ENCODE measurements at regions not wholly inside any gene's neighbourhood (a gene's known extent, or its start where the extent isn't known, plus 50 kb on each side); places are given as distances from the start of the nearest gene placed in this dataset.

DNA sequence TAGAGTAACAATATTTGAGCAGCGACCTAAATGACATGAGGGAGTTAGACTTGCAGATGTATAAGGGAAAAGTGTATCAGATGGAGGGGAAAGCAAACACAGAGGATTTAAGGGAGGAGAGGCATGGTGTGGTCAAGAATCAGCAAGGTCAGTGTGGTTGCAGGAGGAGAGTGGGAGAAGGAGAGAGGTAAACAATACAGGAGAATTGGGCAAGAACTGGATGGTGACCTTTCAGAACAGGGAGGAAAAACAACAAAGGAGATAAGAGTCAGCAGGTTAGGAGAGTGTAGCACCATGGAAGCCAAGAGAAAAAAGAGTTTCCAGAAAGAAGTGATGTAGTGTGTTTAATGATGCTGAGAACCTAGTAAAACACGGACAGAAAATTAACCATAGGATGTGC lies 178.5 kb downstream of the PAPSS1 start:
- H3K27me3 ChIP-seq (ENCODE audit: insufficient read depth, low read depth), result no peaks in the 10 kb centered on the region
- ChIA-PET CTCF (no interaction called here), POLR2A (ENCODE audit: unreplicated experiment) (no interaction called here)
- H3K79me2 ChIP-seq (ENCODE audit: low read depth), result no peaks in the 10 kb centered on the region
- H3K4me1 ChIP-seq (replicated peaks; ENCODE audit: insufficient read depth), result no peaks in the 10 kb centered on the region
- DNase-seq, result no peak
- H3K36me3 ChIP-seq (ENCODE audit: low read depth), result no peaks in the 10 kb centered on the region
- H3F3A ChIP-seq (ENCODE audit: insufficient read depth, low read depth), result no peaks in the 10 kb centered on the region
- H3K27ac ChIP-seq, result no peak overlapping the region
- H4K20me1 ChIP-seq (ENCODE audit: insufficient read depth), result no peaks in the 10 kb centered on the region
- no peaks in the 10 kb centered on the region for H3K9me3 ChIP-seq (ENCODE audit: insufficient read depth, low read depth)
- H3K4me2 ChIP-seq, result no peak overlapping the region
- H3K4me3 ChIP-seq, result no peak overlapping the region
- no peak overlapping the region for H2AFZ ChIP-seq
- BruUV-seq (replicated peaks), result no TSS peak
- no peak for TF ChIP-seq EZH2 (IDR thresholded peaks at IDR 0.05; ENCODE audit: low read depth)
- TF ChIP-seq, protein P1, sequence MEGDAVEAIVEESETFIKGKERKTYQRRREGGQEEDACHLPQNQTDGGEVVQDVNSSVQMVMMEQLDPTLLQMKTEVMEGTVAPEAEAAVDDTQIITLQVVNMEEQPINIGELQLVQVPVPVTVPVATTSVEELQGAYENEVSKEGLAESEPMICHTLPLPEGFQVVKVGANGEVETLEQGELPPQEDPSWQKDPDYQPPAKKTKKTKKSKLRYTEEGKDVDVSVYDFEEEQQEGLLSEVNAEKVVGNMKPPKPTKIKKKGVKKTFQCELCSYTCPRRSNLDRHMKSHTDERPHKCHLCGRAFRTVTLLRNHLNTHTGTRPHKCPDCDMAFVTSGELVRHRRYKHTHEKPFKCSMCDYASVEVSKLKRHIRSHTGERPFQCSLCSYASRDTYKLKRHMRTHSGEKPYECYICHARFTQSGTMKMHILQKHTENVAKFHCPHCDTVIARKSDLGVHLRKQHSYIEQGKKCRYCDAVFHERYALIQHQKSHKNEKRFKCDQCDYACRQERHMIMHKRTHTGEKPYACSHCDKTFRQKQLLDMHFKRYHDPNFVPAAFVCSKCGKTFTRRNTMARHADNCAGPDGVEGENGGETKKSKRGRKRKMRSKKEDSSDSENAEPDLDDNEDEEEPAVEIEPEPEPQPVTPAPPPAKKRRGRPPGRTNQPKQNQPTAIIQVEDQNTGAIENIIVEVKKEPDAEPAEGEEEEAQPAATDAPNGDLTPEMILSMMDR (conservative IDR thresholded peaks at IDR 0.05), result no peak
- intact Hi-C loops (cut with micrococcal nuclease; ENCODE audit: unreplicated experiment), result no loop called here
- no peaks in the 10 kb centered on the region for H3K9me2 ChIP-seq (ENCODE audit: insufficient read depth)

DNA sequence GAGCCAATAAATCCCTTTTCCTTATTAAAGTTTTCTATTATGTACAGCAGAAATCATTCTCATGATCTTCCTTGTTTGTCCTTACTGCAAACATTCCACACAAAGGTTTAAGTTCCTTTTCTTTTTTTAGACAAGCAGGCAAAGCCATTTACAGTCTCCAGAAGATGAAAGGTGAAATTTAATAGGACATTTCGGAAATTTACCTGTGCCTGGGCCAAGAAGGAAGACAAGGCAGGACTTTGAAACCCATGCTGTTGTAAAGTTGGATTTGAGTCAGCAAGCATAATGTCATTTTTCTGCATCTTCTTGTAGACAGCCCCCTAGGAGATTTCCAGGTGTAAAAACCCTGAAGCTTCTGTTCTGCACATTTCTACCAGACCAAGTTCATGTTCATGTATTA lies 188.1 kb downstream of the PAPSS1 start:
- Histone ChIP-seq H3K79me2 (ENCODE audit: low read depth) (no peaks in the 10 kb centered on the region), H4K20me1 (ENCODE audit: insufficient read depth) (no peaks in the 10 kb centered on the region), H3F3A (ENCODE audit: insufficient read depth, low read depth) (no peaks in the 10 kb centered on the region), H3K4me3 (no peak overlapping the region), H3K36me3 (ENCODE audit: low read depth) (no peaks in the 10 kb centered on the region), H3K4me1 (replicated peaks; ENCODE audit: insufficient read depth) (no peaks in the 10 kb centered on the region), H2AFZ (no peak overlapping the region), H3K4me2 (no peak overlapping the region), H3K9me2 (ENCODE audit: insufficient read depth) (no peaks in the 10 kb centered on the region), H3K27ac (no peak overlapping the region), H3K27me3 (ENCODE audit: insufficient read depth, low read depth) (no peaks in the 10 kb centered on the region), H3K9me3 (ENCODE audit: insufficient read depth, low read depth) (no peaks in the 10 kb centered on the region)
- DNase-seq, result no peak
- no TSS peak for BruUV-seq (replicated peaks)
- intact Hi-C loops (cut with micrococcal nuclease; ENCODE audit: unreplicated experiment), result no loop called here
- CTCF ChIA-PET, result no interaction called here
- POLR2A ChIA-PET (ENCODE audit: unreplicated experiment), result no interaction called here
- TF ChIP-seq EZH2 (IDR thresholded peaks at IDR 0.05; ENCODE audit: low read depth), result no peak
- TF ChIP-seq, protein P1 (conservative IDR thresholded peaks at IDR 0.05), result no peak

DNA sequence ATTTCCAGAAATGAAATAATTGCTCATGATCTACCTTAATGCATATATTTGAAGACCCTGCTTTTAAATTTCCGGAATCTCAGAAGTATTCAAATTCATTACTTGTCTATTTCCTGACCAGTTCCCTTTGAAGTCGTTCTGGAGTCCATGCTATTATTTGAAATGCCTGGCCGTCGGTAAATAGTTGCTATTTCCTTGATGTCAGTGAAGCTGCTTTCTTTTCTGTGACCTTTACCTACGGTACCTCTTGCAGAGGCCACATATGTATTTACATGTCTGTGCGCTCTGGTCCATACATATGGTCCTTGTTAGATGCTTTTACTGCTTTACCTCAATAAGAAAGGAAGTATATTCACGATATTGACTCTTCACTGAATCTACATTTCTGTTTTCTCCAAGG lies 199.7 kb downstream of the PAPSS1 start:
- H3K27me3 ChIP-seq (ENCODE audit: insufficient read depth, low read depth), result no peaks in the 10 kb centered on the region
- no TSS peak for BruUV-seq (replicated peaks)
- CTCF ChIA-PET, result no interaction called here
- POLR2A ChIA-PET (ENCODE audit: unreplicated experiment), result no interaction called here
- no peaks in the 10 kb centered on the region for H3K9me3 ChIP-seq (ENCODE audit: insufficient read depth, low read depth)
- TF ChIP-seq, protein P1 (conservative IDR thresholded peaks at IDR 0.05), result no peak
- TF ChIP-seq EZH2 (IDR thresholded peaks at IDR 0.05; ENCODE audit: low read depth), result no peak
- DNase-seq, result no peak
- H3K9me2 ChIP-seq (ENCODE audit: insufficient read depth), result no peaks in the 10 kb centered on the region
- no peaks in the 10 kb centered on the region for H4K20me1 ChIP-seq (ENCODE audit: insufficient read depth)
- intact Hi-C loops (cut with micrococcal nuclease; ENCODE audit: unreplicated experiment), result no loop called here
- no peaks in the 10 kb centered on the region for H3K79me2 ChIP-seq (ENCODE audit: low read depth)
- H3K27ac ChIP-seq, result no peak overlapping the region
- no peak overlapping the region for H3K4me2 ChIP-seq
- H3K4me1 ChIP-seq (replicated peaks; ENCODE audit: insufficient read depth), result no peaks in the 10 kb centered on the region
- H3K36me3 ChIP-seq (ENCODE audit: low read depth), result no peaks in the 10 kb centered on the region
- H3F3A ChIP-seq (ENCODE audit: insufficient read depth, low read depth), result no peaks in the 10 kb centered on the region
- H2AFZ ChIP-seq, result no peak overlapping the region
- H3K4me3 ChIP-seq, result no peak overlapping the region
